ENCODE measurements at regions not wholly inside any gene's neighbourhood (a gene's known extent, or its start where the extent isn't known, plus 50 kb on each side); places are given as distances from the start of the nearest gene placed in this dataset.
A peak's percentile ranks its signal among the peaks of the same experiment; 100 is the strongest.

DNA sequence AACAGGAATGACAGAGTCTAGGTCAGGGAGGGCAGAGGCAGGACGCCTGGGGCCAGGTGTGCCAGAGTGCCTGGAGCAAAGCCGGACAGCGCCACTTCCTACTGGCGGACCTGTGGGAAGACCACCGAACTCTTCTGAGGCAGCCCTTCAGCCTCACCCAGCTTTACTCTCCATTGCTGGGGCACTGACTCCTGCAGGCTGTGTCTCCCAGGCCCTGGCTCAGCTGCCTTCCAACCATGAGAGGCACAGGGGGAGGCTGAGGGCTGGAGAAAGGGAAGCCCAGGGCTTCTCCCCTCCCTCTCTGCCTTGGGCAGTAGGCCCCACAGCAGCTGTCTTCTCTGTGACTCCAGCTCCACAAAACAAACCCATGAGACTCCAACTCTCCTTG is 139.6 kb upstream of the UNC5B start:
- Histone ChIP-seq H3K4me3 (no peak overlapping the region), H3K27ac (no peak overlapping the region), H3K4me1 (no peaks in the 10 kb centered on the region), H3K36me3 (no peaks in the 10 kb centered on the region), H3K27me3 (no peaks in the 10 kb centered on the region), H3K9me3 (no peaks in the 10 kb centered on the region)
- no peak for TF ChIP-seq POLR2A (IDR thresholded peaks at IDR 0.05)
- DNase-seq = peak in 1 of 3 donors; percentile 28

DNA sequence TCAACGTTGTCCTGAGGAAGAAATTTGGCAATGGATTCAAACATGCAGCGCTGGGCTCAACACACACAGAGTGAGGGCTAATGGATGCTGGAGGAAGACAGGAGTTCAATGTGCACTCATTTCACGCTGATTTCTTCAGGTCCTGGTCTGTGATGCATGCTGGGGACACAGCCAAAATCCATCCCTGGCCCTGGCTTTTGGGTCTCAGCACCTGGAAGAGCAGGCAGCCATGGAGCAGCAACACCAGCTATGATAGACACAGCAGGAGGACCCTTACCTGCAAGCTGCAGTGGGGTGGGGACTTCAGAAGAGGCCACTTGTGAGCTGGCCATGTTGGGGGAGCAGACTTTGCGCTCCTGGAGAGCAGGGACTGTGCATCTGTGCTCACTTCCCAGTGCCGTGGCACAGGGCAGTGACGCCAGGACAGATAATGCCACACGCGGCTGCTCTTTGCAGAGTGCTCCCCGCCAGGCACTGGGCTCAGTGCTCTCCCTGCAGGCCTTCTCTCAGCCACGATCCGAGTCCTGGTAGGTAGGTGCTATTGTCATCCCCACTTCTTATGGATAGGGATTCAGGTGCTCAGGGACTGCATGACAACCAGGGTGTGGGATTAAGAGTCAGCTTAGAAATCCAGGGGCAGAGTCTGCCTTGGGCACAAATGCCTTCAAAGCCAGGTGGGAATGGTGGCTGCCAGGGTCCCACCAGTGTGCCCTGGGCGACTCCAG is 138.8 kb upstream of the UNC5B start:
- H3K4me3 ChIP-seq = no peak overlapping the region
- no peaks in the 10 kb centered on the region for H3K9me3 ChIP-seq
- no peaks in the 10 kb centered on the region for H3K27me3 ChIP-seq
- DNase-seq = peak in 1 of 3 donors; percentile 19
- no peaks in the 10 kb centered on the region for H3K4me1 ChIP-seq
- no peaks in the 10 kb centered on the region for H3K36me3 ChIP-seq
- H3K27ac ChIP-seq = no peak overlapping the region
- TF ChIP-seq, protein P1, sequence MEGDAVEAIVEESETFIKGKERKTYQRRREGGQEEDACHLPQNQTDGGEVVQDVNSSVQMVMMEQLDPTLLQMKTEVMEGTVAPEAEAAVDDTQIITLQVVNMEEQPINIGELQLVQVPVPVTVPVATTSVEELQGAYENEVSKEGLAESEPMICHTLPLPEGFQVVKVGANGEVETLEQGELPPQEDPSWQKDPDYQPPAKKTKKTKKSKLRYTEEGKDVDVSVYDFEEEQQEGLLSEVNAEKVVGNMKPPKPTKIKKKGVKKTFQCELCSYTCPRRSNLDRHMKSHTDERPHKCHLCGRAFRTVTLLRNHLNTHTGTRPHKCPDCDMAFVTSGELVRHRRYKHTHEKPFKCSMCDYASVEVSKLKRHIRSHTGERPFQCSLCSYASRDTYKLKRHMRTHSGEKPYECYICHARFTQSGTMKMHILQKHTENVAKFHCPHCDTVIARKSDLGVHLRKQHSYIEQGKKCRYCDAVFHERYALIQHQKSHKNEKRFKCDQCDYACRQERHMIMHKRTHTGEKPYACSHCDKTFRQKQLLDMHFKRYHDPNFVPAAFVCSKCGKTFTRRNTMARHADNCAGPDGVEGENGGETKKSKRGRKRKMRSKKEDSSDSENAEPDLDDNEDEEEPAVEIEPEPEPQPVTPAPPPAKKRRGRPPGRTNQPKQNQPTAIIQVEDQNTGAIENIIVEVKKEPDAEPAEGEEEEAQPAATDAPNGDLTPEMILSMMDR (IDR thresholded peaks at IDR 0.05) = no peak
- TF ChIP-seq POLR2A (IDR thresholded peaks at IDR 0.05) = no peak

DNA sequence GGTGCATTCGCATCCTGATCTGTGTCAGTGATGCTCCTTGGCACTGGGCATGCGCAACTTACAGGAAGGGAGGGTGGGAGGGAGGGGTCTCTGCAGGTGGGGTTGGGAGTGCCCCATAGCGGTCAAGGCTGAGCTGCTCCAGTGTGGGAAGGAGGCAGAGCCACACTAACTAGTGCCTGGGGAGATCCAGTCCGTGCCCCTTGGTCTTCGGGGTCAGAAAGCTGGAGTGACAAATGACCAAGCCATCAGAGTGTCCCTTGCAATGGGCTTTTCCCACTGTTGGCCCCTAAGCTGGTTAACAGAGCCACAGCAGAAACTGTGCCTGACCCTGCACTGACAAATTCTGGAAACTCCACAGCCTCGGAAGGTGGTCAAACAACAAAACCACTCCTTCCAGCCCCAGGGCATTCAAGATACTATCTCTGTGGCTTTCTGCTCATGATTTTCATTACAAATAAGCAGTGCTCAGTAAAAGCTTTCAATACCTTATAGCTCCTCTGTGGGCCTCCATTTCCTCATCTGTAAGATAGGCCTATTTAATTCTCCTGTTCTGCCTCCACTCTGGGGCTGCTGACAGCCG is 138.1 kb upstream of the UNC5B start:
- H3K36me3 ChIP-seq = no peaks in the 10 kb centered on the region
- H3K4me3 ChIP-seq = no peak overlapping the region
- no peak overlapping the region for H3K27ac ChIP-seq
- no peaks in the 10 kb centered on the region for H3K27me3 ChIP-seq
- no peaks in the 10 kb centered on the region for H3K4me1 ChIP-seq
- H3K9me3 ChIP-seq = no peaks in the 10 kb centered on the region
- TF ChIP-seq, protein P1 (IDR thresholded peaks at IDR 0.05) = no peak
- no peak for TF ChIP-seq POLR2A (IDR thresholded peaks at IDR 0.05)
- peak in 1 of 3 donors; percentile 44 for DNase-seq

- peak in 2 of 3 donors; percentile 25 to 27 for DNase-seq
- no peak overlapping the region for H3K4me3 ChIP-seq
- H3K27ac ChIP-seq = no peak overlapping the region
- H3K4me1 ChIP-seq = no peaks in the 10 kb centered on the region
- no peak for TF ChIP-seq POLR2A (IDR thresholded peaks at IDR 0.05)
- TF ChIP-seq, protein P1 (IDR thresholded peaks at IDR 0.05) = no peak
- H3K36me3 ChIP-seq = no peaks in the 10 kb centered on the region
- no peaks in the 10 kb centered on the region for H3K27me3 ChIP-seq
- H3K9me3 ChIP-seq = no peaks in the 10 kb centered on the region
These were observed 137.1 kb upstream of the UNC5B start for GRCh38 chr10:71075086-71075758.

- H3K27ac ChIP-seq = no peak overlapping the region
- no peak overlapping the region for H3K4me3 ChIP-seq
- H3K27me3 ChIP-seq = no peaks in the 10 kb centered on the region
- H3K4me1 ChIP-seq = no peaks in the 10 kb centered on the region
- TF ChIP-seq, protein P1 (IDR thresholded peaks at IDR 0.05) = no peak
- TF ChIP-seq POLR2A (IDR thresholded peaks at IDR 0.05) = no peak
- no peaks in the 10 kb centered on the region for H3K36me3 ChIP-seq
- peak in 2 of 3 donors; percentile 26 to 27 for DNase-seq
- no peaks in the 10 kb centered on the region for H3K9me3 ChIP-seq
These were observed 136.5 kb upstream of the UNC5B start for GRCh38 chr10:71075759-71076472.
